ENCODE measurements at regions not wholly inside any gene's neighbourhood (a gene's known extent, or its start where the extent isn't known, plus 50 kb on each side); places are given as distances from the start of the nearest gene placed in this dataset.

DNA sequence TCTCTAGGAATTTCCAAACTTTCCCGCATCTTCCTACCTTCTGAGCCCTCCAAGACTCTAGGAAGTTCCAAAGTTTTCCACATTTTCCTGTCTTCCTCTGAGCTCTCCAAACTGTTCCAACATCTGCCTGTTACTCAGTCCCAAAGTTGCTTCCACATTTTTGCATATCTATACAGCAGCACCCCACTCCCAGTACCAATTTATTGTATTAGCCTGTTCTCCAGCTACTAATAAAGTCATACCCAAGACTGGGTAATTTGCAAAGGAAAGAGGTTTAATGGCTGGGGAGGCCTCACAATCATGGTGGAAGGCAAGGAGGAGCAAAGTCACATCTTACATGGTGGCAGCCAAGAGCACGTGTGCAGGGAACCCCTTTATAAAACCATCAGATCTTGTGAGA, 82.9 kb upstream of the DSCAM start:
- no peak for DNase-seq
- no peaks in the 10 kb centered on the region for H3K4me1 ChIP-seq
- intact Hi-C loops (cut with DNase I): no loop called here

DNA sequence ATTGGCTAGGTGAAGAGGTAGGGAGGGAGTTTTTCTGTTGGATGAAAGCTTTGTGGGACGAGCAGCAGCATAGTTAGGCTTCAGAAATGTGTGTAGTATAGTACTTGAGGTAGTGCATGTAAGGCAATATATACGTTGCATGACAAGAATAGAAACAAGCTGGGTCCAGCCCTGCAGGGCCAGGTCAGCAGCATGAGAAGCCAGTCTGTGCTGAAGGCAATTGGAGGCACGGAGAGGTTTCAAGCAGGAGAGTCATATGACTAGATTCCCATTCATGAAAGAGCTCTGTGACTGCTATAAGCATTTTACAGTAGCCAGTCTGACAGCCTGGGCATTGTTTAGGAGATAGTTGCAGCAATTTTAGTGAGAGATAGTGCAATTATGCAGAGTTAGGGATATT, 84.2 kb upstream of the DSCAM start:
- Histone ChIP-seq H3K27ac (no peak overlapping the region), H3K27me3 (no peaks in the 10 kb centered on the region)
- 43% methylated on average over 3 of the region's 3 CpGs for WGBS (ENCODE audit: insufficient coverage, low coverage, low lambda C conversion rate, missing lambda C conversion rate)

More for the DNA sequence above, 82.9 kb upstream of the DSCAM start:
- H3K27ac ChIP-seq: no peak overlapping the region
- no peak overlapping the region for H3K4me3 ChIP-seq
- H3K9me3 ChIP-seq: no peaks in the 10 kb centered on the region
- whole genome bisulfite sequencing (ENCODE audit: insufficient coverage, low coverage, low lambda C conversion rate, missing lambda C conversion rate): 75% methylated on average over 2 of the region's 2 CpGs
- TF ChIP-seq POLR2A (IDR thresholded peaks at IDR 0.05) (no peak), CTCF (IDR thresholded peaks at IDR 0.05) (no peak)
- ATAC-seq: no peak
- no peaks in the 10 kb centered on the region for H3K36me3 ChIP-seq
- H3K27me3 ChIP-seq: no peaks in the 10 kb centered on the region

GRCh38 chr21:40936178-40936577, 89.2 kb upstream of the DSCAM start:
- Histone ChIP-seq H3K36me3 (no peaks in the 10 kb centered on the region), H3K27me3 (no peaks in the 10 kb centered on the region), H3K27ac (no peak overlapping the region), H3K9me3 (no peaks in the 10 kb centered on the region), H3K4me3 (no peak overlapping the region), H3K4me1 (no peaks in the 10 kb centered on the region)
- DNase-seq: no peak
- 76% methylated on average over 2 of the region's 2 CpGs for WGBS (ENCODE audit: insufficient coverage, low coverage, low lambda C conversion rate, missing lambda C conversion rate)
- no peak for TF ChIP-seq CTCF (IDR thresholded peaks at IDR 0.05)
- TF ChIP-seq POLR2A (IDR thresholded peaks at IDR 0.05): no peak
- ATAC-seq: no peak
- intact Hi-C loops (cut with DNase I): no loop called here

More for the DNA sequence above, 84.2 kb upstream of the DSCAM start:
- no peak for TF ChIP-seq POLR2A (IDR thresholded peaks at IDR 0.05)
- no peak for TF ChIP-seq CTCF (IDR thresholded peaks at IDR 0.05)
- Histone ChIP-seq H3K36me3 (no peaks in the 10 kb centered on the region), H3K4me1 (no peaks in the 10 kb centered on the region), H3K4me3 (no peak overlapping the region), H3K9me3 (no peaks in the 10 kb centered on the region)
- intact Hi-C loops (cut with DNase I): no loop called here
- ATAC-seq (no peak), DNase-seq (no peak)

GRCh38 chr21:40936771-40937261, 89.9 kb upstream of the DSCAM start:
- no peak for ATAC-seq
- 82% methylated on average over 7 of the region's 10 CpGs for WGBS (ENCODE audit: insufficient coverage, low coverage, low lambda C conversion rate, missing lambda C conversion rate)
- intact Hi-C loops (cut with DNase I): no loop called here

More at GRCh38 chr21:40936771-40937261, 89.9 kb upstream of the DSCAM start:
- Histone ChIP-seq H3K9me3 (no peaks in the 10 kb centered on the region), H3K27me3 (no peaks in the 10 kb centered on the region), H3K36me3 (no peaks in the 10 kb centered on the region), H3K27ac (no peak overlapping the region), H3K4me1 (no peaks in the 10 kb centered on the region), H3K4me3 (no peak overlapping the region)
- TF ChIP-seq CTCF (IDR thresholded peaks at IDR 0.05): no peak
- TF ChIP-seq POLR2A (IDR thresholded peaks at IDR 0.05): no peak
- no peak for DNase-seq
